Hepatocyte (in vitro differentiated cells): ENCODE measurements at regions not wholly inside any gene's neighbourhood (a gene's known extent, or its start where the extent isn't known, plus 50 kb on each side); places are given as distances from the start of the nearest gene placed in this dataset.

ENCODE experiments used
- DNase-seq: peaks from one replicate; pipeline ENCODE4 v3.0.0-alpha.2; 2016; ENCODE audit warnings: low spot score
- H2AFZ ChIP-seq: fragments of 200-600 bp; sonication (generic); 2 replicates; pipeline ENCODE4 v1.6.0; 2016; ENCODE audit warnings: antibody characterized with exemption, mild to moderate bottlenecking
- H3K27ac ChIP-seq: fragments of 200-600 bp; sonication (generic); 2 replicates; pipeline ENCODE4 v1.5.1; 2016; ENCODE audit warnings: mild to moderate bottlenecking
- H3K27me3 ChIP-seq: fragments of 200-600 bp; sonication (generic); 2 replicates; pipeline ENCODE4 v1.6.1; 2016
- H3K36me3 ChIP-seq: fragments of 200-600 bp; sonication (generic); replicated peaks from 2 replicates; pipeline ENCODE4 v1.5.1; 2016; ENCODE audit warnings: low read depth; ENCODE audit not compliant: insufficient read depth
- H3K4me1 ChIP-seq: fragments of 200-600 bp; sonication (generic); 2 replicates; pipeline ENCODE4 v1.5.1; 2016; ENCODE audit warnings: mild to moderate bottlenecking, moderate library complexity; ENCODE audit not compliant: insufficient read depth
- H3K4me2 ChIP-seq: fragments of 200-600 bp; sonication (generic); 2 replicates; pipeline ENCODE4 v1.6.0; 2016
- H3K4me3 ChIP-seq: fragments of 200-600 bp; sonication (generic); 2 replicates; pipeline ENCODE4 v1.5.1; 2016; ENCODE audit warnings: mild to moderate bottlenecking
- H3K79me2 ChIP-seq: fragments of 200-600 bp; sonication (generic); 2 replicates; pipeline ENCODE4 v1.6.0; 2017; ENCODE audit warnings: mild to moderate bottlenecking
- H3K9me2 ChIP-seq: fragments of 200-600 bp; sonication (generic); replicated peaks from 2 replicates; pipeline ENCODE4 v1.6.0; 2017; ENCODE audit warnings: mild to moderate bottlenecking; ENCODE audit not compliant: insufficient read depth
- H3K9me3 ChIP-seq: fragments of 200-600 bp; sonication (generic); 2 replicates; pipeline ENCODE4 v1.5.1; 2016; ENCODE audit warnings: low read depth, mild to moderate bottlenecking
- H4K20me1 ChIP-seq: fragments of 200-600 bp; sonication (generic); 2 replicates; pipeline ENCODE4 v1.6.0; 2016; ENCODE audit warnings: mild to moderate bottlenecking; ENCODE audit not compliant: insufficient read depth, poor library complexity, severe bottlenecking
- CTCF ChIP-seq: fragments of 200-600 bp; sonication (generic); IDR thresholded peaks from 2 replicates; pipeline ENCODE4 v1.5.1; 2016; ENCODE audit warnings: antibody characterized with exemption, mild to moderate bottlenecking; ENCODE audit not compliant: poor library complexity
- EZH2 ChIP-seq: fragments of 200-600 bp; sonication (generic); IDR thresholded peaks from 2 replicates; pipeline ENCODE4 v1.6.1; 2016; ENCODE audit warnings: antibody characterized with exemption, mild to moderate bottlenecking, borderline replicate concordance
- EZH2phosphoT487 ChIP-seq: fragments of 200-600 bp; sonication (generic); IDR thresholded peaks from one replicate; pipeline ENCODE4 v1.6.1; 2018; ENCODE audit warnings: antibody characterized with exemption, mild to moderate bottlenecking, low read depth, moderate library complexity; ENCODE audit not compliant: unreplicated experiment, severe bottlenecking
- WGBS: methylation state at CpG from one replicate; pipeline ENCODE4 v1.1.6; 2016; ENCODE audit warnings: low lambda C conversion rate; ENCODE audit errors: missing lambda C conversion rate; 5-methylcytosine and 5-hydroxymethylcytosine counted together

- Histone ChIP-seq H2AFZ (no peak overlapping the region), H3K4me3 (no peak overlapping the region), H3K4me1 (peaks cover 5% of the 10 kb centered on the region), H3K79me2 (no peaks in the 10 kb centered on the region), H3K9me2 (no peaks in the 10 kb centered on the region), H3K27me3 (peaks cover 7% of the 10 kb centered on the region), H3K36me3 (no peaks in the 10 kb centered on the region), H4K20me1 (no peaks in the 10 kb centered on the region), H3K4me2 (no peak overlapping the region), H3K9me3 (no peaks in the 10 kb centered on the region), H3K27ac (no peak overlapping the region)
- 73% methylated on average over 7 of the region's 7 CpGs for whole genome bisulfite sequencing
- no peak for TF ChIP-seq EZH2
- no peak for TF ChIP-seq CTCF
- no peak for TF ChIP-seq EZH2phosphoT487
- peak; percentile 48 for DNase-seq
These were observed 257.7 kb upstream of the NFE2L3 start for GRCh38 chr7:25894002-25894901.

- H3K36me3 ChIP-seq, result no peaks in the 10 kb centered on the region
- DNase-seq, result peak; percentile 78
- H4K20me1 ChIP-seq, result no peaks in the 10 kb centered on the region
- H3K9me3 ChIP-seq, result no peaks in the 10 kb centered on the region
- peak overlapping the region; percentile 93 for H2AFZ ChIP-seq
- H3K4me2 ChIP-seq, result peak overlapping the region; percentile 84
- peak; percentile 85 for TF ChIP-seq CTCF
- no peak for TF ChIP-seq EZH2
- TF ChIP-seq EZH2phosphoT487, result no peak
- H3K27me3 ChIP-seq, result peaks cover under 1% of the 10 kb centered on the region
- 24% methylated on average over 30 of the region's 30 CpGs for WGBS
- peaks cover 5% of the 10 kb centered on the region for H3K4me1 ChIP-seq
- H3K4me3 ChIP-seq, result peak overlapping the region; percentile 27
- H3K27ac ChIP-seq, result no peak overlapping the region
- H3K9me2 ChIP-seq, result no peaks in the 10 kb centered on the region
- no peaks in the 10 kb centered on the region for H3K79me2 ChIP-seq
These were observed 256.9 kb upstream of the NFE2L3 start for GRCh38 chr7:25894902-25895791.

GRCh38 chr7:25895792-25896171 is 256.2 kb upstream of the NFE2L3 start:
- H3K4me1 ChIP-seq, result peaks cover 5% of the 10 kb centered on the region
- H3K9me3 ChIP-seq, result no peaks in the 10 kb centered on the region
- WGBS, result 30% methylated on average over 6 of the region's 6 CpGs
- no peaks in the 10 kb centered on the region for H4K20me1 ChIP-seq
- TF ChIP-seq EZH2, result no peak
- TF ChIP-seq CTCF, result no peak
- no peak for TF ChIP-seq EZH2phosphoT487
- no peak overlapping the region for H3K27ac ChIP-seq
- peak overlapping the region; percentile 27 for H3K4me3 ChIP-seq
- no peaks in the 10 kb centered on the region for H3K27me3 ChIP-seq
- H3K36me3 ChIP-seq, result no peaks in the 10 kb centered on the region
- H3K4me2 ChIP-seq, result peak overlapping the region; percentile 84
- peak overlapping the region; percentile 93 for H2AFZ ChIP-seq
- no peaks in the 10 kb centered on the region for H3K79me2 ChIP-seq
- H3K9me2 ChIP-seq, result no peaks in the 10 kb centered on the region
- no peak for DNase-seq
